ENCODE measurements at regions not wholly inside any gene's neighbourhood (a gene's known extent, or its start where the extent isn't known, plus 50 kb on each side); places are given as distances from the start of the nearest gene placed in this dataset.

DNA sequence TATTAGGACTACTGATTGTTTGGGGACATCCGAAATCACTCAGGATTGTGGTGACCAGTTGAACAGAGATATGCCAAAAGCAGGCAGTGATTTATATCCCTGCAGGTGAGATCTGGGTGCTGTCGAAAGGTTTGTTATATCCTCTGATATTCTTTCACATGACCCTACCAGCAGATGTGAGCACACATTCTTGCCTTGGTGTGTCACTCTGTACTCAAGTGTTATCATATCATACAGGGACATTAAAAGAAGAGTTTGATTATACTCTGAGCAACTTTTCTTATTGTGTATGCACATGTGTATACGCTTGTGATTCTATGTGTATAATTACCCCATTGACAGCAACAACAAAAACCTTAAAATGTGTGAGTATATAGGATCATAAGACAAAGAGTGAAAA, 381.2 kb upstream of the IGFBP7 start:
- DNase-seq (ENCODE audit: low read depth), result no peak

DNA sequence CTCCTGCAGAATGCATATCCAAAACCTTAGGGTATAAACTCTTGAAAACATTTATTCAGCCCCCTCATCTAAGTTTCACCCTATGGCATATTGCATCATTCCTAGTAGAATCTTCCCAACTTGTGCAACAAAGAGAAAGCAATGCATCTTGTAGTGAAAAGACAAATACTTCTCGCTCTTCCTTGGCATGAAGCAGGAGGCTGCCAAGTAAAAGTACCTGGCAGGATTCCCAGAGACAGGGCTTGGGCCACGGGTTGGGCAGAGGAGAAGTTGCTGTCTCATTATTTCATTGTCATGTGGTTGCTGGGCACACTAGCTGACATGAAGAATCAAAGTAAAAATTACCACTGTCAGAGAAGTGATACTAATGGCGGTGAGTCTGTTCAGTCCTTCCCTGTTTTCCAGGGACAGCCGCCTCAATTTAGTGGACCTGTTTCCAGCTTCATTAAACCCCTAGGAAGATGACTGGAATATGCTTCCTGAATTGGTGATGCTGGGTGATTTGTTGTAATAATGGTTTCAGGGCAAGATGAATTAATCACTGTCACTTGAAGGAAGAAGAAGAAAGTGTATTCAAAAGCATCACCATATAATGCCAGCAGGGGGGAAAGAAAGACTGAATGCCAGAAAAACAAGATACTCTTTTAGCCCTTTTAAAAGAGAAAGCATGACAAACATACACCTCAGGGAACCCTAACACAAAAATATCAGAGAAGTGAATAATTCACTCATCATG, 380.5 kb upstream of the IGFBP7 start:
- DNase-seq (ENCODE audit: low read depth), result no peak

DNA sequence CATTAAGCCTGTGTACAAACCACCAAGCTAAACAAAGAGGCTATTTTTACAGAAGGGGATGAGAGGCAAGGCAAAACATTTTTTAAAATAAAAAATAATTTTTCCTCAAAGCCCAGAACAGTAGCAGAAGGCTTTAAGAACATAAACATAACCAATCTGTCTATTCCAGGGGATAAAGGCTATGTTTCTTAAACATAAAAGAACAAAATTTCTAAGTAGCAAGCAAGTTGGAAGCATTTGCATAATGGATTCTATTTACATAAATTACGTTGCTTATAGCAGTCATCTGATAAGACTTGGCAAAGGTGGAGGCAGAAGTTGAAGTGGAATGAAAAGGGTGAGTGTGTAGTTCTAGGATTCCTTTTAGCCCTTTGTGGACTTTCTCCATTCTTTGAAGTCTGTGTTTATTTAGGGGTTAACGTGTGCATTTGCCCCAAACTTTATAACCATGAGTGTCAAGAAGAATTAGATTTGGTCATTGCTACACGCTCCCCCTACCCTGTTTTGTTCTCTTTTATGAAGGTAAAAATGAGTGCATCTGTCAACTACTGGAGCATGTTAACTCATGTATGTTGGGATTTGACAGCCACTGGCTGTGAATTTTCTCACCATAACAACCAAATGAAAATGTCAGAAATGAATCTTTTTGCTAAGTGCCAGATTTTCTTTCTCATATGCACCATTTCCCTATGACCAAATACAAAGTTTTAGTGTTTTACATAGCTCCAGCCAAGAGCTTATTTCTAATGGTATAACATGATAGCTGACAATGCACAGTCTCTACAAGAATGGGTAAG, 378.4 kb upstream of the IGFBP7 start:
- no peak for DNase-seq (ENCODE audit: low read depth)

DNA sequence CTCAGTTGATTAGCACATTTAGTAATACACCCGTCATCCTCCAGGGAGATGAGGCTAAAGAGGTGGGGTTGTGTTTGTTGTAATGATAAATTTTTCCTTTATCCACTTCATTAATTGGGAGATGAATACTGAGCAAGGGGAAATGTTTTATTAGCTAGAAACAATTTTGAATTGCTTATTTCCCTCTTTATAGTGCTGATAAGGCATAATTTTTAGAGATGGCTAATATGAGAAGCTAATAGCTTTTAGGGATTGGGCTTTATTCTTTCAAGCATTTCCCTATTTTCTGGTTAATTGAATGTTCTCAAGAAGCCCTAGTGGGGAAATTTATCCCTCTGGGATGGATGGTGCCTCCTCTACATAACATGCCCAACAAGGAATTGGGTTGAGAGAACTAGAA, 365.2 kb upstream of the IGFBP7 start:
- no peak for DNase-seq (ENCODE audit: low read depth)

DNA sequence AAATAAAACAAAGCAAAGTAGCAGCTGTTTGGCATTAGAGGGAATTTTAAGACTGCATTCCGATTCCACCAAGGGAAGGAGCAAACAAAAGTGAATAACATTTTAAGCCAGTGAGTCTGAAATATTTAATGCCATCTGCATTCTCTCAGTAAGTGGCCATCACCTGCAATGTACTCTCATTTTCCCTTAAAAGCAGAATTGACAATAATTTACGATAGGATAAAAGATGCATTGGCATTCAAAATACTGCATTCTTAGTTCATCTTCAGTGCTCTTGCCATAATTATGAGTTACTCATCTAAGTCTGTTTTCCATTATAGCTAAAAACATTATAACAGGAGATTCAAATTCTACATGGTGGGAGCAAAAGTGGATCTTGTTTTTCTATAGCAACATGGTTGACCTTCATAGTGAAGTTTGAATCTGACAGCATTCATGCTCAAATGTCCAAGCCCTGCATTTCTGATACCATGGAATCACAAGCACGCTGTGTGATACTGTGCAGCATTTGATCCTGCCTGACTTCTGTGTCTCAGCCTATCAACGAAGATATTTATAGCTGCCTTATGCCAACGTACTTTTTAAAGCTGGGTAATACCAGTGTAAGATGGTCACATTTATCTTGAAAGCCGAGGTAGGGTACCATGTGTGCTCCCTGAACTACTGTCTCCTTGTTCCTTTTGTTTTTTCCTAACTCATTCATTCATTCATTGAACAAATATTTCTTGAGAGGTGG, 355.3 kb upstream of the IGFBP7 start:
- no peak for DNase-seq (ENCODE audit: low read depth)

DNA sequence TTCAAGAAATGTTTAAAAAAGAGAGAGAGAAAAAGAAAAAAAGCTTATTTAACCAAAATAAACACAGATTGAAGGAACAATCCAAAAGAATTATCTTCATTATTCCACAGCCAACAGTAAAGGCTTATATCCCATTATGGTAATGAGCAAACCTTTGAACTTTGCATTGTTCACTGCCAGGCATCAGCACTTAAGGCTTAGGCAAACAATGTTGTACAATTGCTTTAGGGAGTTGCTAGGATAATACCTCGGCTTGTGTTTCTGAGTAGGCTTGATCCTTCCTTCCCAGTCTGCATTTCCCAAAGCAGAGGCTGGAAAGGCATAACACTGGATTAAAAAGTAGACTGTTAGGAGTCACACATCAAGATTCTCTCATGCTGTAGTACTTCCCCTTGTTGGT, 352.7 kb upstream of the IGFBP7 start:
- DNase-seq (ENCODE audit: low read depth), result no peak

DNA sequence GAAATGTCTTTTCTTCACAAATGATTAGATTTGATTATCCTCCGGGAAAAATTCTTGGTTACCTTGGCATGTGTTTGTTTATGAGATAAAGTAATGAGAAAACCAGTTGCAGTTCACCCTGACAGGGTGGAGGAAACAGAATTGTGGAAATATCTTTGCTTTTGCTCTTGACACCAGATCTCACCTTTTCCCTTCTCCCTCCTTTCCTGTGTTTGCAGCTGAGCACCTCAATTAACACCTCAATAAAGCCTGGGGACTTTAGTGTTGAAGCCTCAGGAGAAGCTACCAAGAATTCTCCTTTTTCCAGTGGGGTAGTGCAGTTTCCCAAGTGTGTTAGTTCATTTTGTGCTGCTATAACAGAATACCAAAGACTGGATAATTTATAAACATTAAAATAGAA, 350.8 kb upstream of the IGFBP7 start:
- no peak for DNase-seq (ENCODE audit: low read depth)

DNA sequence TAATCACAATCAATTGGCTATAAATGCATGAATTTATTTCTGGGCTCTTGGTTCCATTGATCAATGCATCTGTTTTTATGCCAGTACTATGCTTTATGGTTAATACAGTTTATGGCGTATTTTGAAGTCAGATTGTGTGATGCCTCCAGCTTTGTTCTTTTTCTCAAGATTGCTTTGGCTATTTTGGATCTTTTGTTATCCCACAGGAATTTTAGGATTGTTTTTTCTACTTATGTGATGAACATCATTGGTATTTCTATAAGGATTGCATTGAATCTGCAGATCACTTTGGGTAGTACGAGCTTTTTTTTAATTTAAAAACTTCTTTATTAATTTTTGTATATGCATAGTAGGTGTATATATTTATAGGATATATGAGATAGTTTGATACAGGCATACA, 338.7 kb upstream of the IGFBP7 start:
- DNase-seq (ENCODE audit: low read depth), result no peak

DNA sequence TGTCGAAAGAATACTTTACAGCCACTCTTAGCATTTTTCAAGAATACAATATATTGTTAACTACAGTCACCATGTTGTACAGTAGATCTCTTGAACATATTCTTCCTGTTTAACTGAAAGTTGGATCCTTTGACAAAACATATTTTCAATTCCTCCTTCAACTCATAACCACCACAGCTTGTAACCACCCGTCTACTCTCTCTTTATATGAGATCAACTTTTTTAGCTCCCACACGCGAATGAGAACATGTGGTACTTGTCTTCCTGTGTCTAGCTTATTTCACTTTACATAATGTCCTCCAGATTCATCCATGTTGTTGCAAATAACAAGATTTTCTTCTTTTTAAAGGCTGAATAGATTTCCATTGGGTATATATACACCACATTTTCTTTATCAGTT, 338.3 kb upstream of the IGFBP7 start:
- no peak for DNase-seq (ENCODE audit: low read depth)

DNA sequence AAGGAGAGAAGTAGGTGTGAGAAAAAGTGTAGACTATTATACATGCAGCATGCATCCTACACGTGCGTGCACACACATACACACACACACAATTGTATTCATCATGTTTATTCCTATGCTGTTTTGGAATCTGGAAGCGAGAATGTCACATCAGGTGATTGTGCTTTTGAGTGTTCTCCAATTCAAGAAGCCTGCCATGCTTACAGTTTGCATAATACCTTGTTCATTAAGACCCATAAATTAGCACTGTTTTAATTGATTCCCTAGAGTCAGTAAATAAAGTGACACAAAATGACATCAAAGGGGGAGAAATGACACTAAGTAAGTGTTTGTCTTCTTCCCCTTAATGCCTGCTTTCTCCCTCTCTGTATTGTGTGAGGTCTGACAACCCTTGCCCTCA, 336.1 kb upstream of the IGFBP7 start:
- DNase-seq (ENCODE audit: low read depth), result no peak

DNA sequence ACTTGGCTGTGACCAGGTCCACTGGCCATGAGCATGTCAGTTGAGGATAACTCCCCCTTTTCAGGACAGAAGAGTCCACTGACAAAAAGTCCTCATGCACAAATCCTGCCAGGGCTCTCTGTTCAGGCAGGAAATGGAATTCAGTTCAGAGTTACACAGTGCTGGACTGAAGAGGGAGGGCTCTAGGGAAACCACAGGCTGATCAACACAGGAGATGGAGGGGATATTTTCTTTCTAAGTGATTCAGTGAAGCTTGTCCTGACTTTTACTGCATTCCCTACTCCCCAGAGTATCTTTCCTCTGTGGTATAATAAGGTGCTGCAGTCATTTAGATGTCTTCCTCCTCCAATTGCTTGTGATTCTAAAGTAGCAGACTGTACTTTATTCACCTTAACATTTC, 335.5 kb upstream of the IGFBP7 start:
- no peak for DNase-seq (ENCODE audit: low read depth)

DNA sequence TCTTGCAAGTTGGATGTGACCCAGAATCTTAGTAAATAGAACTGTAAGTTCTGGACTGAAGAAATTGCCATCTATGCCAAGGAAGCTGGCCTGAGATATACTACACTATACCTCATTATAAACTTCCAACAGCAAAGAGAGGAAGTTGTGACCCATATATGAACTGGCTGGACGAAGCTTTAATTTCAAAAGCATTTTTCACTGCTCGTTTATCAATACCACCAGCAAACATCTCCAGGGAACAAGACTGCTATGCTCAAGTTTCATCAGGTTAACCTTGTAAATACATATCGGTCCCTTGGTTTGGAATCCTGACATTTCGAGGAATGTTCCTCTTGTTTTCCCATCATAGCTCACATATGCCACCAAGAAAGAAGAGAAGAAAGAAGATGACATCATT, 334.5 kb upstream of the IGFBP7 start:
- DNase-seq (ENCODE audit: low read depth), result no peak

DNA sequence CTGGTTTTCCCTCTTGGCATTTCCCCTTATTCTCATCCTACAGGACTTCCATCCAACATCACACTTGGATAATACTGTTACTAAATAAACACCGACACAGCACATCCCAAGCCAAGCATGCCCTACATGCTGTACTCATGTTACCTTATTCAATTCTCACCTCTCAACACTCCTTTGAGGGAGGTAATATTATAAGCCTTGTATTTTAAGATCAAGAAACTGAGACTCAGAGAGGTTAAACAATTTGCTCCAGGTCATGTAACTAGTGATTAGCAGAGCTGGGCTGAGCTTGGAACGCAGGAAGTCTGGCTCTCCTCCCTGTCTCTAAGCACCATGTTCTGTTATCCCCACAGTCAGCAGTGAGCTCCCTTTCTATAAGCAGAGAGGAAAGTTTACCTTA, 333.6 kb upstream of the IGFBP7 start:
- DNase-seq (ENCODE audit: low read depth), result no peak

DNA sequence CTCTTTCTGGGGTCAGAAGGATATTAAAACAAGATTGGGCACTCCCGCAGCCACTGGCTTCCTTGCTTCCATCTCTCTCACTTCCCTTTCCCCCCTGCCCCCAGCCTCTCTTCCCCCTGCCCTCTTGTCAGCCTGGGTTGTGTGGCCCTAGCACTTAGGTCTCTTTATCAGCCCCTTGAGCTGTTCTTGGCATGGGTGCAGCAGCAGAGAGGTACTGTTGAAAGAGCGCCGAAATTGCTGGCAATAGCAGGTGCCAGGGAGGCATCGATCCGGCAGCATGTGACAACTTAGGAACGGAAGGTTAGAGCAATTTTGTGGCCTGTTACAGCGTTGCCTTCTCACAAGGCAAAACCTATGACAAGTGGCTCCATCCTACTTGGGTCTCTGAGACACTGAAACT, 333.1 kb upstream of the IGFBP7 start:
- DNase-seq (ENCODE audit: low read depth), result no peak

DNA sequence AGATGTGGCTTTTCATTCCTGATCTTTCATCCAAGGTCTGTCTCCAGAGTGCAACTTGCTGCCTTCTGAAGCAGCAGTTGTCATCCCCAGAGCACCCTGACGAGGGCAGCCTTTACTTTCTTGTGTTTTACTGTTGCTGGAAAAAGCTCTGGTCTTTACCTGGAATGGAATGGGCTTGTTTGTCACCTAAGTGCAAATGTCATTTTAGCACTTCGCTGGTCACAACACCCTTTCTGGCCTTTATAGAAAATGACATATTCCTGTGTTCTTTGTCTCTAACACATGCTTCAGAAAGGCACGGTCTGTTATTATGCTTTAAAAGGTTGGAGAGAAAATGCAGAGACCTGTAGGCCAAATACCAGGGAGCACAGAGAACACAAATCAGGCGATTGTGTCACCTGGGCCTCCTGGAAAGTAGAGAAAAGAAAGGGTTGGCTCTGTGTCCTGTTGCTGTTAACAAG, 332.7 kb upstream of the IGFBP7 start:
- DNase-seq (ENCODE audit: low read depth), result no peak

DNA sequence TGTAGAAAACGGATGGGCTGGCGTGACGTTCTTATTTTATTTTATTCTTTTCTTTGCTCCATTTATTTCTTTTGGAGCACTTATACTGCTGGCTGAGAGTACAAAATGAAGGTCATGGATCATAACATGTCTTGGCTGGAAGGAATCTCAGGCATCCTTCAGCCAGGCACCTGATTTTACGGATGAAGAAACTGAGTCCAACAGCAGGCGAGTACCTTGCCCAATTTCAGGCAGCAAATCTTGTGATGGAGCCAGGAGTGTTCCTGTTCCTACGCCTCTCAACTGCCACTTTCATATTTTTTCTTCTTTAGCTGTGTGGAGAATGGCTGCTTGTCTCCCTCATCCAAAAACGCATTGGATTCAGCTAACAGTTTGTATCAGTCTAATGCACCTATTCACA, 332.1 kb upstream of the IGFBP7 start:
- DNase-seq (ENCODE audit: low read depth), result no peak

DNA sequence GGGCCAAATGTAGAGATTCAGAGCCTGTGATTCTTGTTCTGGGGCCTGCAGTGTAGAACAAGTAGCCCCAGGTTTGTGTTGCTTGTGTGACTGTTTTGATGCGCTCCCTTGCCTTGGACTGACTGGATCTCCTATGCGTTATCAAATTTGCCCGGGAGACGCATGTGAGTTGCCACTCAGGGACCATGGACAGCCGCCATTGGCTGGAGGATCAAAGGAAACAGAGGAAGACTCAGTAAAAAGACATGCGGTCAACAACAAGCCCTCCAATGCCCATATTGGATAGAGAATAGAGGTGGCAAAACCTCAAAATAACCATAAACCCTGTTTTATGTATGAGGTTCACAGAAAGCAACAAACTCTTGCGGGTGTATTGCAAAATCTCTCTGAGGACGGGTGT, 327.5 kb upstream of the IGFBP7 start:
- DNase-seq (ENCODE audit: low read depth), result no peak

DNA sequence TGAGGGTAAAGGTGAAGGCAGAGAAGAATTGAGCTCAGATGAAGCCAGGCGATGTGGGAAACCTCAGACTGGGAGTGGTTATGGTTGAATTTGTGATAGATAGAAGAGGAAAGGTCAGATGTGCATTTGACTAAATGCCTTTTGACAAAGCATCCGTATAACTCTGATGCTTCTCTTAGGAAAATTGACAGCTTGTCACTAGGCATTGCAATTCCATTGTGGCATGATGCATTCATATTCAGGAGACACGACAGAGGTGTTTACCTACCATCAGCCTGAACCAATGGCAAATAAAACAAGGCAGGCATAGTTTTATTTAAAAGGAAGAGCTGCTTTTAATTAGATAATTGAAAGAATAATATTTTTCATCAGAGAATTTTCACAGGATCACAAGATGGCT, 325.1 kb upstream of the IGFBP7 start:
- DNase-seq (ENCODE audit: low read depth), result no peak

DNA sequence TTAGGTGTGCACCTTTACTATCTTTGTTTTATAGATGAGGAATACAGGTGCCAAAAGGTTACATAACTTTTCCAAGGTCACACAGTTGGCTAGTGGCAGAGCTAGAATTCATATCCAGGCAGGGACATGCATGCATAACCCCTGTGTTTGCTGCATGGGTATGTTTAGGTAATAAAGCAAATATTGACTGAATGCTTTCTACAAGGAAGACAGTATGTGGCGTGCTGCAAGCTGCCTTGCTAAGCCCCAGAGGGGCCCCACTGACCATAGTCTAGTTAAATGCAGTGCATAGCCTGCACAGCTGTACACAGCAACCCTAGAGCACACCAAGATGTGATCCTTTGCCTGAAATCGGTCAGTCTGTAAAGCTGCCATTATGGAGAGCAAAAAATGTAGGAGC, 320.5 kb upstream of the IGFBP7 start:
- no peak for DNase-seq (ENCODE audit: low read depth)

DNA sequence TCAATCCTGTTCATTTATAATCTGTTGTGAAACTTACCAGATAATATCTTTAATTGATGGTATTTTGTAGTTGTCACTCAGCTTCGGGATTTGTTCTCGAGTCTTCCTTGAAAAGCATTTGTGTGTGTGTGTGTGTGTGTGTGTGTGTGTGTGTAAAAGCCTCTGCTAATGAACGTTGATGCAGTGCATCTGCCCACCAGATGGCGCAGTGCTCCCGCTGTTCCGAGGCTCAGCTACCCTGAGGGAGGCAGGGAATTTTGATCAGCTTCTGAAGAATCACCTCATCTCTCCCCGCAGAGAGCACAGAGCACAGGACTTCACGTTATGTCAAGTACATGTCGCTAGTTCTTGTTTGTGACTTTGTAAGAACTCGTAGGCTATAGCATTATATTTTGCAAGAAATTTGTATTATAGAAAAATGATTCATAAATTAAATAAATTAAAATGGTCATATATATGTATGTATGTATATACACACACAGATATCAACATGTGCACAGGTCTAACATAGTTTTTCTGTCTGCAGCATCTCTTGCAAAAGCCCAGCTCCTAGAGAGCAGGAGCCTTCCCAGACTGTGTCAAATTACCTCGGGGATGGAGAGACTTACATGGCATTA, 316.7 kb upstream of the IGFBP7 start:
- no peak for DNase-seq (ENCODE audit: low read depth)

DNA sequence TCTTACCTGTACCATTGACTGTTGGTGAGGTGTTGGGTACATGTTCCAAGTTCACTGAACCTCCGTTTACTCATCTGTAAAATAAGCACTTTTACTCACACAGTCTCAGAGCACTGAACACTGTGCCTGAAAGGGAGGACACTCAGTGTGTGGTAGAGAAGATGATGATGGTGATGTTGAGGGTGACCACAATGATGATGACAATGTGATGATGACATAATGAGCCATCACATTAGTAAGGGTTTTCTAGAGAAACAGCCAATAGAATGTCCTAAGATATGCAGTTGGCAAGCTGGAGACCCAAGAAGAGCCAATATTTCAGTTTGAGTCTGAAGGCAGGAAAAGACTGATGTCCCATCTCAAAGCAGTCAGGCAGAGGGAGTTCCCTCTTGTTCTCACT, 315.4 kb upstream of the IGFBP7 start:
- no peak for DNase-seq (ENCODE audit: low read depth)

DNA sequence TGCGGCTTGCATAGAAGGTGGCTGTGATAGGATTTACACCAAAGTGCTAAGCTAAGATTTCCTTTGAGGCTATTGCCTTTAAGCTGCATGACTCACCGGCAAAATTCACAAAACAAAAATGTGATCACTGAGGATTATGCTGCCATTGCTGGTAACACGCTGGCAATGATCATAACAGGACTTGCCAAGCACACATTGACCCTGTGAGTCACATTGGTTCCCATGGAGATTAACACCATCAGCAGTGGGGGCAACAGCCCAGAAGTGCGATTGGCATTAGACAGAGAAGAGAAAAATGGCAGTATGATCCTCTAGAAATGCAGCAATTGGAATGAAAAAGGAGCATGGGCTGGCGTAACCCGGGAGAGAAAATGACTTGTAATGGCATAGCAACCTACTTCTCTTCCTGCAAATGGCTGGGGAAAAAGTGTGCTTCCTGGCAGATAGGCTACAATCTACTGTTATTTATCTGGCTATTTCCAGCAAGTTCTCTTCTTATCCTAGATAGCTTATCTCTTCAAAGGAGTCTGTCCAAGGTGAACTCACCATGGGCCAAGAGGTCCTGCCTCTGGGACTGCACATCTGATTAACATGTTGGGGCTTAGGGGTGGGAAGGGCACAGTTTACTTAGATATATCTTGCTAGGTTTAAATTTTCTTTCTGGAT, 314.2 kb upstream of the IGFBP7 start:
- DNase-seq (ENCODE audit: low read depth), result no peak
